SU-DHL-6 (cell line): ENCODE measurements at regions not wholly inside any gene's neighbourhood (a gene's known extent, or its start where the extent isn't known, plus 50 kb on each side); places are given as distances from the start of the nearest gene placed in this dataset.

ENCODE experiments used
- CTCF ChIP-seq: fragments of 200-600 bp; sonication (generic); IDR thresholded peaks from one replicate; pipeline ENCODE4 v1.5.1; 2017; ENCODE audit warnings: antibody characterized with exemption, mild to moderate bottlenecking, low read length, moderate library complexity; ENCODE audit not compliant: insufficient read depth, poor library complexity, severe bottlenecking
- EZH2phosphoT487 ChIP-seq: fragments of 200-600 bp; sonication (generic), shearing (Covaris generic); conservative IDR thresholded peaks from 2 replicates; pipeline ENCODE4 v1.6.1; 2018; ENCODE audit warnings: mild to moderate bottlenecking, antibody characterized with exemption, low read length, moderate library complexity, mixed read lengths

GRCh38 chr6:76593668-76594067 is 521.2 kb upstream of the IMPG1 start:
- TF ChIP-seq CTCF (no peak), EZH2phosphoT487 (no peak)
